ENCODE measurements at regions not wholly inside any gene's neighbourhood (a gene's known extent, or its start where the extent isn't known, plus 50 kb on each side); places are given as distances from the start of the nearest gene placed in this dataset.

GRCh38 chr5:153099328-153099727 lies 391.1 kb upstream of the GRIA1 start:
- no peaks in the 10 kb centered on the region for H3K9me3 ChIP-seq (ENCODE audit: insufficient read depth, low read length, severe bottlenecking)
- H3K27ac ChIP-seq (ENCODE audit: low read length), result no peak overlapping the region
- H2AFZ ChIP-seq (ENCODE audit: low read depth, low read length), result no peak overlapping the region
- ATAC-seq (ENCODE audit: insufficient read depth, low read depth) (no peak), DNase-seq (no peak)
- no peaks in the 10 kb centered on the region for H3K27me3 ChIP-seq (ENCODE audit: insufficient read depth, low read length, poor library complexity)
- no peak overlapping the region for H3K4me2 ChIP-seq (ENCODE audit: insufficient read depth, low read length)
- H3K4me1 ChIP-seq (ENCODE audit: insufficient read depth, low read length), result no peaks in the 10 kb centered on the region
- no peaks in the 10 kb centered on the region for H4K20me1 ChIP-seq (ENCODE audit: insufficient read depth, low read length)
- no peak overlapping the region for H3K9ac ChIP-seq (ENCODE audit: low read depth, low read length)
- no peak overlapping the region for H3K4me3 ChIP-seq (ENCODE audit: low read depth in 1 of 2, low read length in 2 of 2)
- H3K36me3 ChIP-seq (ENCODE audit: insufficient read depth, low read length), result no peaks in the 10 kb centered on the region
- no peaks in the 10 kb centered on the region for H3K79me2 ChIP-seq (ENCODE audit: insufficient read depth, low read length)
- TF ChIP-seq CTCF (IDR thresholded peaks at IDR 0.05; ENCODE audit: borderline replicate concordance, extremely low read depth, low read length, poor library complexity, severe bottlenecking) (no peak), EZH2 (IDR thresholded peaks at IDR 0.05; ENCODE audit: borderline replicate concordance, low read depth, low read length, severe bottlenecking) (no peak)

GRCh38 chr5:153101235-153102180 lies 389.0 kb upstream of the GRIA1 start:
- Histone ChIP-seq H3K79me2 (ENCODE audit: insufficient read depth, low read length) (no peaks in the 10 kb centered on the region), H3K4me2 (ENCODE audit: insufficient read depth, low read length) (no peak overlapping the region), H3K4me3 (ENCODE audit: low read depth in 1 of 2, low read length in 2 of 2) (no peak overlapping the region), H3K9me3 (ENCODE audit: insufficient read depth, low read length, severe bottlenecking) (no peaks in the 10 kb centered on the region), H3K9ac (ENCODE audit: low read depth, low read length) (no peak overlapping the region), H3K36me3 (ENCODE audit: insufficient read depth, low read length) (no peaks in the 10 kb centered on the region), H4K20me1 (ENCODE audit: insufficient read depth, low read length) (no peaks in the 10 kb centered on the region), H3K4me1 (ENCODE audit: insufficient read depth, low read length) (no peaks in the 10 kb centered on the region), H2AFZ (ENCODE audit: low read depth, low read length) (no peak overlapping the region), H3K27me3 (ENCODE audit: insufficient read depth, low read length, poor library complexity) (no peaks in the 10 kb centered on the region), H3K27ac (ENCODE audit: low read length) (no peak overlapping the region)
- TF ChIP-seq EZH2 (IDR thresholded peaks at IDR 0.05; ENCODE audit: borderline replicate concordance, low read depth, low read length, severe bottlenecking) (no peak), CTCF (IDR thresholded peaks at IDR 0.05; ENCODE audit: borderline replicate concordance, extremely low read depth, low read length, poor library complexity, severe bottlenecking) (no peak)
- no peak for ATAC-seq (ENCODE audit: insufficient read depth, low read depth)
- DNase-seq, result no peak

GRCh38 chr5:153116916-153117315 lies 373.6 kb upstream of the GRIA1 start:
- TF ChIP-seq CTCF (IDR thresholded peaks at IDR 0.05; ENCODE audit: borderline replicate concordance, extremely low read depth, low read length, poor library complexity, severe bottlenecking) (no peak), EZH2 (IDR thresholded peaks at IDR 0.05; ENCODE audit: borderline replicate concordance, low read depth, low read length, severe bottlenecking) (no peak)
- no peaks in the 10 kb centered on the region for H3K4me1 ChIP-seq (ENCODE audit: insufficient read depth, low read length)
- no peaks in the 10 kb centered on the region for H3K27me3 ChIP-seq (ENCODE audit: insufficient read depth, low read length, poor library complexity)
- ATAC-seq (ENCODE audit: insufficient read depth, low read depth), result no peak
- H4K20me1 ChIP-seq (ENCODE audit: insufficient read depth, low read length), result no peaks in the 10 kb centered on the region
- no peak overlapping the region for H2AFZ ChIP-seq (ENCODE audit: low read depth, low read length)
- H3K79me2 ChIP-seq (ENCODE audit: insufficient read depth, low read length), result no peaks in the 10 kb centered on the region
- H3K9me3 ChIP-seq (ENCODE audit: insufficient read depth, low read length, severe bottlenecking), result no peaks in the 10 kb centered on the region
- H3K4me3 ChIP-seq (ENCODE audit: low read depth in 1 of 2, low read length in 2 of 2), result no peak overlapping the region
- no peak overlapping the region for H3K4me2 ChIP-seq (ENCODE audit: insufficient read depth, low read length)
- no peak overlapping the region for H3K9ac ChIP-seq (ENCODE audit: low read depth, low read length)
- H3K27ac ChIP-seq (ENCODE audit: low read length), result no peak overlapping the region
- no peak for DNase-seq
- H3K36me3 ChIP-seq (ENCODE audit: insufficient read depth, low read length), result no peaks in the 10 kb centered on the region

All from DND-41 (cell line).